Erythroblast (primary cell): ENCODE measurements at regions not wholly inside any gene's neighbourhood (a gene's known extent, or its start where the extent isn't known, plus 50 kb on each side); places are given as distances from the start of the nearest gene placed in this dataset.

ENCODE experiments used
- GATA1 ChIP-seq: IDR thresholded peaks from 2 replicates; pipeline ENCODE4 v1.6.1; 2011; ENCODE audit warnings: low read depth, mild to moderate bottlenecking, control low read depth, low read length, moderate library complexity
- POLR2A ChIP-seq: IDR thresholded peaks from 2 replicates; pipeline ENCODE4 v1.6.1; 2011; ENCODE audit warnings: mild to moderate bottlenecking, low read length

DNA sequence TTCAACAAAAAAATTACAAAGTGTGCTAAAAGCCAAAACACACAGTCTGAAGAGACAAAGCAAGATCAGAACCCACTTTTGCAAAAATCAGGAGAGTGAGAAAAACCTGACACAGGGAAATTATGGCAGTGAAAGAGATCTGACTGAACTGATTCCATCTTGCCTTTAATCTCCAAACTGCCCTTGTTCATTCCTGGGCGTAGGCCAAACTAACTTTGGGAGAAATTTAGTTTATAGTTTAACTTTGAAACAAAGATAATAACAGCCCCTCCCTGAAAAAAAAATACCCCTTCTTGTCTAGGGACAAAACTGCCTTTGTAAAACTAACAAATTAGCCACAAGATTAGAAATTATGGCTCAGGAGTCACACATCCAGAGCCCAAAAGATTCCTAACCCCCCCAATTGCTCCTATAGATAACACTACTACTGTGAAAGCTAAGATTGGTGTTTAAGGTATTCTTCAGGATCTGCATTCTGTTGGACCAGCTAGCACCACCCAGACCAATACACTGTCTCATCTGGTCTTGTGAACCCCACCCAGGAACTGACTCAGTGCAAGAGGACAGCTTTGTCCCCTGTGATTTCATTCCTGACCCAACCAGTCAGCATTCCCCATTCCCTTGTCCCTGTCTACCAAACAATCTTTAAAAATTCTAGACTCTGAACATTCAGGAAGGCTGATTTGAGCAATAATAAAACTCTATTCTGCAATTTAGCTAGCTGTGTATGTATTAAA lies 226.1 kb upstream of the SH3BP4 start:
- no peak for TF ChIP-seq POLR2A
- TF ChIP-seq GATA1 = no peak
